ENCODE measurements at regions not wholly inside any gene's neighbourhood (a gene's known extent, or its start where the extent isn't known, plus 50 kb on each side); places are given as distances from the start of the nearest gene placed in this dataset.
"Not testable (repeated sequence)": the region's sequence is repeated elsewhere in the genome, so short reads cannot be mapped to it uniquely, and the experiment has no call there.

DNA sequence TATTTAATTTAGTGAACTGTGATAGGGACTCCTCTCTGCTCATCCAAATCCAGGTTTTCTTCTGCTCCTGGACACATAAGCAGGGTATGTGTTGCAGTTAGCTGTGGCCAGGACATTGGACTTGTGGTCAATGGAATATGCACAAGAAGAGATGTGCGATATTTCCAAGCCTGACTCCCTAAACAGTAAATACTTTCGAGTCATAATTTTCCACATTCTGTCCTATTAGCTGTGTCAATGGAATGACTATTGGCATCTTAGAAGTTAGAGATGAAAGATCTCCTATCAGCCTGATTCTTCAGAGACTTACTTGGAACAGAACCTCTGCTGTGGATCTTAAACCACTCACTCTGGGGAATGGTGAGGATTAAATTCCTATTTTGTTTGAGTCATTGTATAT lies 771.0 kb downstream of the EFNB2 start:
- no peak for DNase-seq

GRCh38 chr13:105763851-105764250 lies 771.6 kb downstream of the EFNB2 start:
- no peak for DNase-seq

DNA sequence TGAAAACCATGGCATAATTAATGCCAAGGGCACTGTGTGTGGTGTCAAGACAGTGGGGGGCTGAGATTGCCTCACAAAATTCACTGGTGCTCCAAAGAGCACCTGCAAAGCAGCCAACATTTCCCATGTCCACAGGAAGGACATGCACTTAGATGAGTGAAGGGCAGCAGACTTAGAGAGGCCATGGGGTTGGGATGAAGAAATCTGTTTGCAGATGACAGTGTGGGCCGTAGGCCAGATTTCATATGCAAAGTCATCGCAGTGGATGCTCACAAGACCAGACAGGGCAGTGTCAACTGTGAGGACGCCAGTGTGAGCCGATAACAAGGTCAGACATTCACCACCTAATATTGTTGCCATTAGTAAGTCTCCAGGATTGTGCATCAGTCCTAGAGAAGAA lies 773.4 kb downstream of the EFNB2 start:
- no peak for DNase-seq

DNA sequence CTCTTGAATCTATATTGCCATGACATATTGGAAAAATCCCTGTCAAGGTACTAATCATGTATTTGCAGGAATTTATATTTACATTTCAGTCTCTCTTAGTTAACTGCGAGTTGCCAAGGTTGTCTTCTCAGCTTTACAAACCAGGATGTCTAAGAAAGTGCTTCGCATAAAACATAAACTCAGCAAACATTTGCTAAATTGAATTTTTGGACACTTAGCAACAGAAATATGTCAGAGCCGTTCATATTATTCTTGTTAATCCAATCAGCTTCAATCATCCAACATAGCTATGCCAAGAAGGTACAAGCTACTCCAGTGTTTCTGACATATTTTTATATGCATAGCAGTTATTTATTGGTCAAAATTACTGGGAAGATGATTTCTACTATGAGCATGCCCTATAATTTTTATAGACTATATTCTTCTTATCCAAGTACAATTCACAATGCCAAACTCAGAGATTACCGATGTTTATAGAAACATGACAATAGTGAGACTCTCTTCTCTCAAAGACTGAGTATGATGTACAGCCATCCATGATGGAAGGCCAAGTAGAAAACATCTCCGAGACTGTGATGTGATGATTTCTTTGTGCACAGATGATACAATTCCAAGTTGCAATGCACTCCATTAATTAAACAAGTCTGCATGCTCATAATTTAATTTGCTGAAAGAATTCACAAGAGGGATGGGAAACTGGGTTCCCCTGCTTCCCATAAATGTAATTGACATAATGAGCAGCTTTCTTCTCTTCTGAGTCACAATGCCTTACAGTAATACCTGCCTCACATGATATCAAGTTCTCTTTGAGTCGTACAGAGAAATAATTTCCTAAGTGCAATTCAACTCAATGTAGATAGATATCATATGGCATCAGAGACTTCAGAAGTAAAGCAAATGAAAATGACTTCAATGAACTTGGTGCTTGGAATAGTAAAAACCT lies 776.3 kb downstream of the EFNB2 start:
- DNase-seq, result no peak

- no peak for DNase-seq
These were observed 794.7 kb downstream of the EFNB2 start for GRCh38 chr13:105740739-105741138.

GRCh38 chr13:105737688-105738087 lies 797.8 kb downstream of the EFNB2 start:
- DNase-seq, result no peak

DNA sequence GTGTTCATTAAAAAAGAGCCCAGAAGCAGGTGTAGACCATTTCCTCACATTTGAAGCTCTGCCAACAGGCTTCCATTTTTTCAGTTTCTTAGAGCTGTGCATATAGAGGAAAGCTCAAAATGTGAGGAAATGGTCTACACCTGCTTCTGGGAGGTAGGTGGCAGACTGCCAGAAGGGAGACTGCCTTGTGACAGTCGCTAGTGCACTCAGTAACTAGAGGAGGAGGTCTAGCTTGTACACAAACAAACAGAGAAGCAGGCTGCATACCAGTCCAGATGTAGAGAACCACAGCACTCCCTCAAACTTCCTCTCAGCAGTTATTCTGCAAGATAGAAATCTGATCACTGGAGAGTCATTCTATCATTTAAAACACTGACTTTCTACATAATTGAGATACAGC lies 800.2 kb downstream of the EFNB2 start:
- no peak for DNase-seq

GRCh38 chr13:105732806-105733529 lies 802.5 kb downstream of the EFNB2 start:
- DNase-seq, result no peak

- no peak for DNase-seq
These were observed 809.6 kb downstream of the EFNB2 start for GRCh38 chr13:105725887-105726286.

- no peak for DNase-seq
These were observed 814.4 kb downstream of the EFNB2 start for GRCh38 chr13:105721016-105721415.

GRCh38 chr13:105719859-105720258 lies 815.6 kb downstream of the EFNB2 start:
- DNase-seq, result no peak

- no peak for DNase-seq
These were observed 826.3 kb downstream of the EFNB2 start for GRCh38 chr13:105709181-105709580.

DNA sequence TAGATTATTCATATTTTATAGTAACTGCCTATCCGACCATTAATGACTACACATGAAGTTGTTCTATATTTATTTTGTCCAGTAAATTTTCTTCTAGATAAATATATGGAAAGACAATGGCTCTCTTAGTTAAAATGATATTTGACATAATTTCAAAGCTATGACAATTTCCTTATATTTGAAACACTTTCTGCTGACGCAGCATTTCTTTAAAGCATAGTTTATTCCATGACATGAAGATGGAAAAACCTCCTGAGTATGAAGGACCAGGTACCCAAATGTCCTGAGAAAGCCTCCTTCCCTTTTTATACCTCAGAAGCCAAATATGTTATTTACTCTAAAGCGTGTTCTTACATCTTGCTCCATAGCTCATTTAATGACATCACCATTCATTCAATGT lies 831.6 kb downstream of the EFNB2 start:
- DNase-seq, result no peak

DNA sequence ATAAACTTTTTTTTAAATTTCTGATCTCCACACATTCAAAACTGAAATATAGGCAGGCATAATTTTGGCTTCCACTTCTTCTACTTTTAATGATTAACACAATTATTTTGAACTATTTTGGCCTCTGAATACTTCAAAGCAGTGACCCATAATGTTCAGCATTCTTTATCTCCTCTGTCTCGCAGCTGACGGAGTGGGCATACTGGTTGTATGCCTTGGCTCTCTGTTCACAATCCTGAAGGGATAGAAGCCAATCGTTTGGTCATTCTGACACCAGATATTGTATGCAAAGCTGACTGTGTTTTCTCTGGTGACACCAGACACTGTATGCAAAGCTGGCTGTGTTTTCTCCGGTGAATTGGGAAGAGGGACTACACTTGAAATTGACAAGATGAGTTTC lies 833.0 kb downstream of the EFNB2 start:
- no peak for DNase-seq

- no peak for DNase-seq
These were observed 842.7 kb downstream of the EFNB2 start for GRCh38 chr13:105692769-105693168.

DNA sequence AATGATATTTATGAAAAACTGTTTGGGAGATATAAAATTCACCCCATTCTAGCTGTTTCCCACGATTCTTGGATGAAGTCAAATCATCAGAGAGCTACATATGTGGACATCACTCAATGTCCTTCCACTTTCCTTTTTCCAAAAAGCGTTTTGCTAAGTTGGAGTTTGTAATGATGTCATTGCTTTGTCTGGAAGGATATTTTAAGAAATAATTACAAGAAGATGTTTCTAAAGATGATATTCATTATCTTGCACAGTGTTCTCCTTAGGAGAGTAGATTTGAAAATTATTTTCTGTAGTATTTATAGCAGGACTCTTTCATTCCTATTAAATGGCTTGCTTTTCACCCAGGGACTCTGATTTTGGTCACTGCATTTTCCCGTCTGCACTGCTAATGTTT lies 851.2 kb downstream of the EFNB2 start:
- no peak for DNase-seq

- no peak for DNase-seq
These were observed 855.6 kb downstream of the EFNB2 start for GRCh38 chr13:105679838-105680237.

DNA sequence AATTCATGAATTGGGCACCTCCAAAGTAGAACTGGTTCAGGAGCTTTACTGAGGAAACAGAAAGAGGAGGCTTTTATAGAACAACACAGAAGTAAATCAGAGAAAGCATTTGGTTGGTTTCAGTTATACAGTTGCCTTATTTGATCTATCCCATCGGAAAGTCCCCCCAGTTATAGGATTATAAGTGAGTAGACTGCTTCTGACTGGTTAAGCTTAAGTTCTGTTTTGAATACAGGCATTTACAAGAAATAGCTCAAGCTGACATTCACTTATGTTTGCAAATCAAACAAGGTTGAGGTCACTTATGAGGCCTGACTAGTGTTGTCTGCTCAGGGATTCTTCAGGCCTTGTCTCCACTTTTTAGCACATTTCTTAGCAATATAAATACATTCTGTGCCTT lies 857.4 kb downstream of the EFNB2 start:
- DNase-seq, result no peak

DNA sequence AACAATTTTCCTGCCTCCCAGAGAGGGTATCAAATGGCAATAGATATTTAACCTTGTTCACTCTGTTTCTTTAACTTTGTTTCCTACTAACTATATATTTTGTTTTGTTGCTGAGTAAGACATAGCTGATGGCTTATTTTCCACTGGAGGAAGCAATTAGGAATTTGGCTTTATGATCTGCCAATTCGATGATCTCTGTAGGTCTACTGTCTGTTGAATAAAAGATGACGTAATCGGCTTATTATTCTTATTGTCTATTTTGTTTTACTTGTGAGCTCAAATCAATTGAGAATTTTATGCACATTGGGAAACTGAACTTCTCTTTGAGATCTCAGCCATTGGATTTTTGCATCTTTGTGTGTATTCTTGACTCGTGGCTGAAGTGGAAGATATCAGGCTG lies 862.6 kb downstream of the EFNB2 start:
- DNase-seq, result no peak

DNA sequence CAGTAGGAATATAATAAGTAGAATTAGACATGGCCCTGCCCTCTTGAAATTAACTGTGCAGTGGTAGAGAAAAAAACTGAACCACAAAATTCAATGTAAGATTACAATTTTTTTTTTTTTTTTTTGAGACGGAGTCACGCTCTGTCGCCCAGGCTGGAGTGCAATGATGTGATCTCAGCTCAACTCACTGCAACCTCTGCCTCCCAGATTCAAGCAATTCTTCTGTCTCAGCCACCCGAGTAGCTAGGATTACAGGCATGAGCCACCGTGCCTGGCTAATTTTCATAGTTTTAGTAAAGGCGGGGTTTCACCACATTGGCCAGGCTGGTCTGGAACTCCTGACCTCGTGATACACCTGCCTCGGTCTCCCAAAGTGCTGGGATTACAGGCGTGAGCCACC lies 864.3 kb downstream of the EFNB2 start:
- not testable (repeated sequence) for DNase-seq

DNA sequence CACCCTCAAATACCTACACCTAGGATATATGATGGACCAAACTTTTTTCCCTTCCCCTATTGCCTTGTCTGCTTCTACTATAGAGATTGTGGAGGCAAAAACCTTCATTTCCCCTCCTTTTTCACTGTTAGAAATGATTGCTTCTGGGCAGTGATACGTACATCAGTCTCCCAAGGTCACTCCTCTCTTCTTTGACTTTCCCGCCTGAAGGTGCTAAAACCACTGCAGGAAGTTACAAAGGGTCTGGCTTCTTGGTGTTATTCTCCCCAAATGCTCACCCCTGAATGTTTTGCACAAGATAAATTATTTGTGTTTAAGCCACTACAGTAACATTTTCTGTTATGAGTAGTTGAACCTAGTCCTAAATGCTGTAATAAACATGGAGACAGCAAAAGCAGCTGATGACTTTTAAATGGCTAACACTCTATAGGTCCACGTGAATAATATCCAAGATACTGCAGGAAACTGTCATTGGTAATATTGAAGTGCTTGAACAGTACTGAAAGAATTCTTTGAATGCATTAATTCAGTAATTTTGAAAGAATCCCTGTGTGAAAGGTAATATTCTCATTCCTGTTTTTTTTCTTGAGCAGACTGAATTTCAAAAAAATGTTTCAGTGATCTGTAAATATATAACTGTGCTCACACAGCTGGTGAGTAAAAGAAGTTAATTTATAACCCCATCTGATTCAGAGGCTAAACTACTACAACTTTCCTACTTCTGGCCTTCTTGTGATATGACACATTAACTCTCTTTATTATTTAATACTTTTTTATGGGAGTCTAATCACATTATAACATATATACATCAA lies 865.1 kb downstream of the EFNB2 start:
- no peak for DNase-seq

- DNase-seq, result no peak
These were observed 870.2 kb downstream of the EFNB2 start for GRCh38 chr13:105665284-105665683.

DNA sequence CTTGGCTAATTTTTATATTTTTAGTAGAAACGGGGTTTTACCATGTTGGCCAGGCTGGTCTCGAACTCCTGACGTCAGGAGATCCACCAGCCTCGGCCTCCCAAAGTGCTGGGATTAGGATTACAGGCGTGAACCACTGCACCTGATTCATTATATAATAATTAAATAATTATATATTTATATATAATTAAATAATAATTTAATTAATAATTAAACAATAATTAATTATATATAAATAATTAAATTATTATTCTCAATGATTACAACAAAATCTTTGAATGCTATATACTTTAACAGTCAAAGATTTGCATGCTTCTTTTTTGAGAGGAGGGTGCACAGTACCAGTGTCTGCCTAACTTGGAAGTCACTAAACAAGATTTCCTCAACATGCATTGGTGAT lies 872.3 kb downstream of the EFNB2 start:
- no peak for DNase-seq
